Ecto neural progenitor cell (in vitro differentiated cells): ENCODE measurements at regions not wholly inside any gene's neighbourhood (a gene's known extent, or its start where the extent isn't known, plus 50 kb on each side); places are given as distances from the start of the nearest gene placed in this dataset.
A peak's percentile ranks its signal among the peaks of the same experiment; 100 is the strongest.

Experiments
- DNase-seq: peaks from one replicate; pipeline ENCODE4 v3.0.0-alpha.2; 2018; ENCODE audit warnings: low spot score

- peak; percentile 87 for DNase-seq
Observed at GRCh38 chr11:120013325-120014250, 124.3 kb downstream of the TRIM29 start.

- no peak for DNase-seq
Observed at GRCh38 chr11:120012245-120012644, 125.7 kb downstream of the TRIM29 start.

GRCh38 chr11:120011836-120012235 lies 126.1 kb downstream of the TRIM29 start:
- no peak for DNase-seq

- no peak for DNase-seq
Observed at GRCh38 chr11:120010775-120011174, 127.1 kb downstream of the TRIM29 start.

GRCh38 chr11:120009938-120010337 lies 128.0 kb downstream of the TRIM29 start:
- DNase-seq, result no peak

- no peak for DNase-seq
Observed at GRCh38 chr11:120007144-120007543, 130.8 kb downstream of the TRIM29 start.

GRCh38 chr11:120004723-120005122 lies 133.2 kb downstream of the TRIM29 start:
- DNase-seq, result no peak

GRCh38 chr11:120001178-120002090 lies 136.5 kb downstream of the TRIM29 start:
- DNase-seq, result no peak

GRCh38 chr11:119999220-119999619 lies 138.7 kb downstream of the TRIM29 start:
- DNase-seq, result no peak

GRCh38 chr11:119996556-119996955 lies 141.4 kb downstream of the TRIM29 start:
- DNase-seq, result no peak

- no peak for DNase-seq
Observed at GRCh38 chr11:119995730-119996491, 142.0 kb downstream of the TRIM29 start.

GRCh38 chr11:119993722-119994121 lies 144.2 kb downstream of the TRIM29 start:
- DNase-seq, result no peak

GRCh38 chr11:119992171-119993051 lies 145.5 kb downstream of the TRIM29 start:
- DNase-seq, result no peak

GRCh38 chr11:119991669-119992068 lies 146.2 kb downstream of the TRIM29 start:
- no peak for DNase-seq

- no peak for DNase-seq
Observed at GRCh38 chr11:119991022-119991404, 146.9 kb downstream of the TRIM29 start.

GRCh38 chr11:119990309-119991021 lies 147.4 kb downstream of the TRIM29 start:
- no peak for DNase-seq

GRCh38 chr11:119989159-119989821 lies 148.6 kb downstream of the TRIM29 start:
- DNase-seq, result no peak

- no peak for DNase-seq
Observed at GRCh38 chr11:119985551-119985950, 152.4 kb downstream of the TRIM29 start.

GRCh38 chr11:119983816-119984215 lies 154.1 kb downstream of the TRIM29 start:
- DNase-seq, result no peak

GRCh38 chr11:119983240-119983732 lies 154.6 kb downstream of the TRIM29 start:
- no peak for DNase-seq
